ENCODE measurements at regions not wholly inside any gene's neighbourhood (a gene's known extent, or its start where the extent isn't known, plus 50 kb on each side); places are given as distances from the start of the nearest gene placed in this dataset.
A peak's percentile ranks its signal among the peaks of the same experiment; 100 is the strongest.

DNA sequence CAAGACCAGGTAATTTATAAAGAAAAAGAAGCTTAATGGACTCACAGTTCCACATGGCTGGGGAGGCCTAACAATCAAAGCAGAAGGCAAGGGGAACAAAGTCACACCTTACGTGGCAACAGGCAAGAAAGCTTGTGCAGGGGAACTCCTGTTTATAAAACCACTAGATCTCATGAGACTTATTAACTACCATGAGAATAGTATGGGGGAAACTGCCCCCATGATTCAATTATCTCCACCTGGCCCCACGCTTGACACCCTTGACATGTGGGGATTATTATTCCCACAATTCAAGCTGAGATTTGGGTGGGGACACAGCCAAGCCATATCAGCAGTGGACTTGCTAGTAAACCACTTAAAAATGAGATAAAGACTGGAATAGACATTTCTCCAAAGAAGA is 451.7 kb downstream of the DNAJB9 start:
- Histone ChIP-seq H3K9me3 (ENCODE audit: control insufficient read depth in 4 of 4, insufficient read depth in 3 of 4, low read length in 3 of 4) (no peaks in the 10 kb centered on the region), H3K36me3 (ENCODE audit: control insufficient read depth in 4 of 4, insufficient read depth in 4 of 4, low read length in 4 of 4) (no peaks in the 10 kb centered on the region), H3K4me3 (no peak overlapping the region), H3K4me1 (ENCODE audit: control insufficient read depth in 5 of 5, insufficient read depth in 5 of 5, low read length in 5 of 5) (no peaks in the 10 kb centered on the region), H3K9ac (ENCODE audit: insufficient read depth in 1 of 2, low read length in 2 of 2) (no peak overlapping the region), H3K27ac (ENCODE audit: low read depth in 1 of 2, low read length in 1 of 2) (no peak overlapping the region), H3K27me3 (ENCODE audit: control insufficient read depth in 3 of 3, insufficient read depth in 3 of 3, low read length in 2 of 3) (no peaks in the 10 kb centered on the region)
- DNase-seq (no peak), ATAC-seq (ENCODE audit: insufficient read depth, low FRiP score) (no peak)
- 82 to 84% methylated on average over 2 of the region's 2 CpGs for WGBS, 2 donors
- TF ChIP-seq, protein P1, sequence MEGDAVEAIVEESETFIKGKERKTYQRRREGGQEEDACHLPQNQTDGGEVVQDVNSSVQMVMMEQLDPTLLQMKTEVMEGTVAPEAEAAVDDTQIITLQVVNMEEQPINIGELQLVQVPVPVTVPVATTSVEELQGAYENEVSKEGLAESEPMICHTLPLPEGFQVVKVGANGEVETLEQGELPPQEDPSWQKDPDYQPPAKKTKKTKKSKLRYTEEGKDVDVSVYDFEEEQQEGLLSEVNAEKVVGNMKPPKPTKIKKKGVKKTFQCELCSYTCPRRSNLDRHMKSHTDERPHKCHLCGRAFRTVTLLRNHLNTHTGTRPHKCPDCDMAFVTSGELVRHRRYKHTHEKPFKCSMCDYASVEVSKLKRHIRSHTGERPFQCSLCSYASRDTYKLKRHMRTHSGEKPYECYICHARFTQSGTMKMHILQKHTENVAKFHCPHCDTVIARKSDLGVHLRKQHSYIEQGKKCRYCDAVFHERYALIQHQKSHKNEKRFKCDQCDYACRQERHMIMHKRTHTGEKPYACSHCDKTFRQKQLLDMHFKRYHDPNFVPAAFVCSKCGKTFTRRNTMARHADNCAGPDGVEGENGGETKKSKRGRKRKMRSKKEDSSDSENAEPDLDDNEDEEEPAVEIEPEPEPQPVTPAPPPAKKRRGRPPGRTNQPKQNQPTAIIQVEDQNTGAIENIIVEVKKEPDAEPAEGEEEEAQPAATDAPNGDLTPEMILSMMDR (IDR thresholded peaks at IDR 0.05; ENCODE audit: control extremely low read depth, extremely low read depth): no peak

GRCh38 chr7:109029866-109030265 is 460.2 kb downstream of the DNAJB9 start:
- Histone ChIP-seq H3K27ac (ENCODE audit: low read depth in 1 of 2, low read length in 1 of 2) (no peak overlapping the region), H3K27me3 (ENCODE audit: control insufficient read depth in 3 of 3, insufficient read depth in 3 of 3, low read length in 2 of 3) (no peaks in the 10 kb centered on the region), H3K9me3 (ENCODE audit: control insufficient read depth in 4 of 4, insufficient read depth in 3 of 4, low read length in 3 of 4) (no peaks in the 10 kb centered on the region), H3K4me1 (ENCODE audit: control insufficient read depth in 5 of 5, insufficient read depth in 5 of 5, low read length in 5 of 5) (no peaks in the 10 kb centered on the region), H3K36me3 (ENCODE audit: control insufficient read depth in 4 of 4, insufficient read depth in 4 of 4, low read length in 4 of 4) (no peaks in the 10 kb centered on the region), H3K9ac (ENCODE audit: insufficient read depth in 1 of 2, low read length in 2 of 2) (no peak overlapping the region), H3K4me3 (no peak overlapping the region)
- TF ChIP-seq, protein P1 (IDR thresholded peaks at IDR 0.05; ENCODE audit: control extremely low read depth, extremely low read depth): no peak
- no peak for ATAC-seq (ENCODE audit: insufficient read depth, low FRiP score)
- 85 to 87% methylated on average over 3 of the region's 3 CpGs for WGBS, 2 donors
- DNase-seq: no peak

GRCh38 chr7:109044691-109045090 is 475.0 kb downstream of the DNAJB9 start:
- H3K9ac ChIP-seq (ENCODE audit: insufficient read depth in 1 of 2, low read length in 2 of 2): no peak overlapping the region
- H3K27me3 ChIP-seq (ENCODE audit: control insufficient read depth in 3 of 3, insufficient read depth in 3 of 3, low read length in 2 of 3): no peaks in the 10 kb centered on the region
- no peaks in the 10 kb centered on the region for H3K36me3 ChIP-seq (ENCODE audit: control insufficient read depth in 4 of 4, insufficient read depth in 4 of 4, low read length in 4 of 4)
- peaks cover 0 to 2% (median 0%) of the 10 kb centered on the region in 4 donors for H3K9me3 ChIP-seq (ENCODE audit: control insufficient read depth in 4 of 4, insufficient read depth in 3 of 4, low read length in 3 of 4)
- TF ChIP-seq, protein P1 (IDR thresholded peaks at IDR 0.05; ENCODE audit: control extremely low read depth, extremely low read depth): no peak
- no peak overlapping the region for H3K27ac ChIP-seq (ENCODE audit: low read depth in 1 of 2, low read length in 1 of 2)
- WGBS, 2 donors: 66 to 68% methylated on average over 1 of the region's 1 CpG
- H3K4me3 ChIP-seq: no peak overlapping the region
- no peak for ATAC-seq (ENCODE audit: insufficient read depth, low FRiP score)
- no peaks in the 10 kb centered on the region for H3K4me1 ChIP-seq (ENCODE audit: control insufficient read depth in 5 of 5, insufficient read depth in 5 of 5, low read length in 5 of 5)
- DNase-seq: no peak

GRCh38 chr7:109049366-109049765 is 479.7 kb downstream of the DNAJB9 start:
- DNase-seq (peak in 2 of 3 donors; percentile 72 to 87), ATAC-seq (ENCODE audit: insufficient read depth, low FRiP score) (no peak)
- H3K4me3 ChIP-seq: no peak overlapping the region
- no peak overlapping the region for H3K27ac ChIP-seq (ENCODE audit: low read depth in 1 of 2, low read length in 1 of 2)
- TF ChIP-seq, protein P1 (IDR thresholded peaks at IDR 0.05; ENCODE audit: control extremely low read depth, extremely low read depth): no peak
- no peak overlapping the region for H3K9ac ChIP-seq (ENCODE audit: insufficient read depth in 1 of 2, low read length in 2 of 2)
- H3K27me3 ChIP-seq (ENCODE audit: control insufficient read depth in 3 of 3, insufficient read depth in 3 of 3, low read length in 2 of 3): no peaks in the 10 kb centered on the region
- WGBS, 2 donors: 75 to 88% methylated on average over 2 of the region's 2 CpGs
- H3K4me1 ChIP-seq (ENCODE audit: control insufficient read depth in 5 of 5, insufficient read depth in 5 of 5, low read length in 5 of 5): no peaks in the 10 kb centered on the region
- no peaks in the 10 kb centered on the region for H3K36me3 ChIP-seq (ENCODE audit: control insufficient read depth in 4 of 4, insufficient read depth in 4 of 4, low read length in 4 of 4)
- no peaks in the 10 kb centered on the region for H3K9me3 ChIP-seq (ENCODE audit: control insufficient read depth in 4 of 4, insufficient read depth in 3 of 4, low read length in 3 of 4)
